Activated gamma-delta T cell (primary cell): ENCODE measurements at regions not wholly inside any gene's neighbourhood (a gene's known extent, or its start where the extent isn't known, plus 50 kb on each side); places are given as distances from the start of the nearest gene placed in this dataset.
"Not testable (repeated sequence)": the region's sequence is repeated elsewhere in the genome, so short reads cannot be mapped to it uniquely, and the experiment has no call there.

ENCODE experiments used
- DNase-seq: peaks from one replicate; lab custom pipeline; 2025; lab: John Stamatoyannopoulos, UW

DNA sequence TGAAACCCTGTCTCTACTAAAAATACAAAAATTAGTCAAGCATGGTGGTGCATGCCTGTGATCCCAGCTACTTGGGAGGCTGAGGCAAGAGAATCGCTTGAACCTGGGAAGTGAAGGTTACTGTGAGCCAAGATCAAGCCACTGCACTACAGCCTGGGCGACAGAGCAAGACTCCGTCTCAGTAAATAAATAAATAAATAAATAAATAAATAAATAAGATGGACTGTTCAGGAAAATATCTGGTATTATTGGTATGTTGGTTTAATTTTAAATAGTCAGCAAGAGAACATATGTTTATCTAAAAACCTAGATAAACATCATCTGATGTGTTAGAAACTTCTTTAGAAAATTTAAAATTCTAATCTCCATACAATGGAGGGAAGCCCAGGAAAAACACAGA is 431.6 kb upstream of the AKR1E2 start:
- DNase-seq: not testable (repeated sequence)

DNA sequence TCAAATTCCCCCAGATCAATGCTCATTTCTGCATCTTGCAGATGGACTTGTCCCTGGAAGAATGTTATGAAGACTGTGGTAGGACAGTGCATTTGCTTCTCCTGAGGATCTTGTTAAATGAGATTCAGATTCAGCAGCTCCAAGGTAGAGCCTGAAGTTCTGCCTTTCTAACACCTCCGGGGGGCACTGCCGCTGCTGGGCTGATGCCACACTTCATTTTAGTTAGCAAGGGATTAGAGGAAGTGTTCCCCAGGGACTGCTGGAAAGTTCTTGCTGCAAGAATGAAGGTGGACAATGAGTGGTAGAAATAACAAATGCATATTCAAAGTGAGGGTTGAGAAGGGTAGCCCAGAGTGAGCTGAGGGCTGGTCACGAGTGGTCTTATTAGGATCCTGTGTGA is 434.3 kb upstream of the AKR1E2 start:
- no peak for DNase-seq

DNA sequence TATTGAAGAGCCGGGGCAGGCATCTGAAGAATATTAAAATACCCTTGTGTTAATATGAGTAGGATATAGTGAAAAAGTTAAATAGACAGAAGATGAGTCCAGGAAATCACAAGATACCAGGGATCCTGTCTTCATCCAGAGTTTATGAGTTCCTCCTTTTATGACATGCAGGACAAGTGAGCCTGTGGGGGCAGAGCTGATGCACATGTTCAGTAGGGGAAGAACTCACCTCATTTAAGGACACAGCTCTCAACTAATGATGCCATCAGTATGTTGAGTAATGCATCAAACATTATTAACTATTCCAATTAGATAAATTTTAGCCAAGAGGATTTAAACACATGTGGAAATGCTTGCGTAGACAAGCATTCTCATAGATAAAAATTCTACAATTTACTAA is 435.8 kb upstream of the AKR1E2 start:
- no peak for DNase-seq

DNA sequence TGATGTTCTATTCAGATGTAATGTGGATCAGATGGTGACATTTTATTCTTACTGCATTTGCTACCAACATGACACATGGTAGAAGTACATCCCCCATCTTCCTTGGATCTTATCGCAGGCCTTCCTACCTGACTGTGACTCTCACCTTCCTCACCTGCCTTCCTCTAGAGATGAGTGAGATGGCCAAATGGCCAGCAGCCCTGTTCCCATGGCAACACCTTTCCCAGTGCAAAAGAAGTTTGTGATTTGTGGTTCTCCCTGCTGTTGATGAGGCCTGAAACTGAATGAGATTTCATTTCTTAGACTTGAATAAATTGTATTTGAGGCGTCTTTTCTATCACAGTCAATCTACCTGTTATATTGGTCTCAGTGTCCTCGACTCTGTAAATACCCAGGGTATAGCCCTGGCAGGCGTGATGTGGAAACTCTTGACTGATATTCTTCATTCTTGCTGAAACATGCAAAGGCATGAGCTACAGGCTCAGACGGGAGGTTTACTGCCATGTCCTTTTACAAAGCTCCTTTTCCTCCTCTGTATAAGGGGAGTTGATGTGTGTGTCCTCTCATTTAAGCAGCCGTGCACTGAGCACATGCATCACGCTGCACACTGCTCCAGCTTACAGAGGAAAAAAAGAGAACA is 440.7 kb upstream of the AKR1E2 start:
- DNase-seq: no peak

DNA sequence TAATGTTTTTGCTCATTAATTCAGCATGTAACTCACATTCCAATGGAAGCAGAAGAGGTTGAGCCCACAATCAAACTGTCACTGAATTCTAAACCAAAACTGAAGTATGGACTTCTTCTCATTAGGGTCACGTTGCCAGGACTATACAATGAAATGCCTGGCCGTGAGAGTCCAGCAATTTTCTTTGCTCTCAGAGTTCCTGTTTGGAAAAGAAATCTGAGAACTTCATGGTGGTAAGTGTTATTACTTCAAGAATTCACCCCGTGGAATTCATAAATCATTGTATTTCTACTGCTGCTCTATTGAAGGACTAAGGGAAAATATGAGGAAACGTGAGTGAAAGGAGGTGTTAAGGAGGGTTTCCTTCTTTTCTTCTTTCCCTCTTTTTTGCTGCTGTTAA is 441.8 kb upstream of the AKR1E2 start:
- DNase-seq: no peak

DNA sequence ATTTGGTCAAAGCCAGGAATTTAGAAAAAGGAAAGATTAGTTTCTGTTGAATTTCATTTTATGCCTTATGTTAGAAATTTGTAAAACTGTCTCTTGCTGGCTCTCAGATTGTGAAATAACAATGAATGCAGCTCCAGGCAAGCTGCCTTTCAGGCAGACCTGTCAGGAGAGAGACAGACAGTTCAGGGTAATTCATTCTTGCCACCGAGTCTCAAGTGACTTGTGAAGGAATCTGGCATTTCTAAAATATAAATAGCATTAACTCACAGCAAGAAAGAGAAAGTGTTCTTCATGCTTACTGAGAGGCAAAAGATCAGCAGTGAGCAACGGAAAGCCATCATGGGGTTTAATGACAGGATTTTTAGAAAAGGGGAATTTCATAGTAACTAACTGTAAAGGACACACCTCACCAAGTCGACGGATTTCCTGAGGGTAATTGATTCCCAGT is 442.3 kb upstream of the AKR1E2 start:
- DNase-seq: no peak

DNA sequence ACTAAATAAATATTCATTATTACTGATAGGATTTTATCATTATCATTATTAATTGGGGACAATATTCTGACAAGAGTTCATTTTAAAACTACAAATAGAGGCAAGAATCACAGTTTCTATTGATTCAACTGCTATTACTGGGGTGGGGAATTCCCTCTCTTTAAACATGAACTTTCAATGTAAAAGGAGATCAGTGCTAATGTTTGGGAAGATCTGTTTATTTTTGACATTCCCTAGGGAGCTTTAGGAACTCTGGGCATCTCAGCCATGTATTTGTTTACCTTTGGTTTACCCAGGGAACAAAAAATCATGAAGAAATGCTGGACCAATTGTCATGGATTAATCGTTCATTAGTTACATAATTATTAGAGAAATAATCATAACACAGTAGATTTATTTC is 443.2 kb upstream of the AKR1E2 start:
- DNase-seq: no peak

DNA sequence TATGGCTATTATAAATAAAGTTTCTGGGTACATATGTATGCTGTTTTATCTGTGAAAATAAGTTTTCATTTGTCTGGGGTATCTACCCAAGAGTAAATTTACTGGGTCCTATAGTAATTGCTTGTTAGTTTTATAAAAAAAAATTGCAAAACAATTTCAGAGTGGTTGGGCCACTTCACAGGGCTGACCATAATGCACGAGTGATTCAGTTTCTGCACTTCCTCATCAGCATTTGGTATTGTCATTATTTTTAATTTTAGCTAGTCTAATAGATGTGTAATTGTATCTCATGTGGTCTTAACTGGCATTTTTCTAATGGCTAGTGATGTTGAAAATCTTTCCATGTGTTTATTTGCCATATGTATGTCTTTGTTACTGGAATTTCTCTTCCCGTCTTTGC is 452.4 kb upstream of the AKR1E2 start:
- no peak for DNase-seq

DNA sequence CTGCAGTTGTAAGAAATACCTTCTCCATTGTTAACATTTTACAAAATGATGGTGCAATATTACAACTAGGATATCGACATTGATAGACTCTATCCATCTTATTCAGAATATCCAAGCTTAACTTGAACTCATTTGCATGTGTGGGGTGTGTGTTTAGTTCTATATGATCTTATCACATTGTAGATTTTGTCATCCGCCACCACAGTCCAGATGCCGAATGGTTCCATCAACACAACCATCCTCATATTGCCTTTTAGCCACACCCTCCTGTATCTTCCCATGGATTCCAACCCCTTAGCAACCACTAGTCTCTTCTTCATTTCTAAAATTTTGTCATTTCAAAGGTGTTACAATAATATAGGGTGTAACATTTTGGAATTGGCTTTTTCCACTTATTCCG is 452.9 kb upstream of the AKR1E2 start:
- no peak for DNase-seq

DNA sequence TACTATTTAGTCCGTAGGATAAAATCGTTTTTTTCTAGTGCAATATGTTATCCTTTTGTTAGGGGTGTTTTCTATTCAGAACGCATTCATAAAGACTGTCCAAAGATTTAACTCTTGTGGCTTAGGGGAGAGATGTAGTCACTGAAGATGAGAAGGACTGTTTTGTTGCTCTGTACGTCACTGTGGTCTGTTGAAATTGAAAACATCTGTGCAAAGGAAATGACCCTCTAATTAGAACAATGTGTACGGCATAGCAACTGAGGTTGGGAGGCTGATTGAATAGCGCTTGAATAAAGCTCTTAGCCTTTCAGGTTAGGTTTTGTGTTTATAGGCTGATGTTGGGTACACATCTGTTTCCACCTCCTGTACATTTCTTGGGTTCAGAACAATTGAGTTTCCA is 453.4 kb upstream of the AKR1E2 start:
- no peak for DNase-seq

DNA sequence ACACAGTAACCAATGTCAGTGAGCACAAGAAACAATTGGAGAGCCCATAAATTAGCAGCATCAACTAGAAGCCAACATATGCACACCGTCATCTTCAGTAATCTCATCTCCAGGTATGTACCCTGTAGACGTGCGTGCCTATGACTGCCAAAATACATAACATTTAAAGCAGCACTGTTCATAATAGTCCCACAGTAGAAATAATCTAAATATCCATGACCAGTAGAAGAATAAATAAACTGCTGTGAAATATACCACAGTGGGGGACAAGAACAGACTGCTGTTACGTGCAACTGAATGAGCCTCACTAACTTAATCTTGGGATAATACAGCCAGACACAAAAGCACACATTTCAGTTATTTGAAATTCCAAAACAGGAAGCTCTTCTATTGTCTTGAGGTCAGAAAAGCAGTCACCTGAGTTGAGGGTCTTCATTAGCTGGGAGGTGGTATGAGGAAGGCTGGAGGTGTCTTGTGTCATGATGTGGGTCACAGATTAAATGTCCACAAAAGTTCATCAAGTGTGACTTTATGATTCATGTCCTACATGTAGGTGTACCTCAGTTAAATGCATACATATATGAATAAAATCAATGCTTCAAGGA is 454.2 kb upstream of the AKR1E2 start:
- DNase-seq: no peak

DNA sequence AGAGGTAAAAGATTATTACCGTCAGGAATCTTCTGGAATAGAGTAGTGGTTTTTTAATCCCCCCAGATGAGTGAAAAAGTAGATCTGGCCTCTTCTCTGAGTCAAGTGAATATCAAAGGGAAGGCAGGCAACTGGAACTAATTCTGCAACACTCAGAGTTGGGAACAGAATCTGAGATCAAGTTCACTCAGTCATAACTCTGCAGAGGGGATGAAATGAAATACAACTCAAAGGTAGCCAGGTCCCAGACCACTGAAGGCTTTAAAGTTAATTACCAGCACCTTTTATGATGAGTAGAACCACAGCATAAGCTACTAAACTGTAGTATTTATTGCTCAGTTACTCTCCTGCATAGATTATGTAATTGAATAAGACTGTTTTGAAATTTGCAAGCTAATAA is 455.6 kb upstream of the AKR1E2 start:
- DNase-seq: no peak

DNA sequence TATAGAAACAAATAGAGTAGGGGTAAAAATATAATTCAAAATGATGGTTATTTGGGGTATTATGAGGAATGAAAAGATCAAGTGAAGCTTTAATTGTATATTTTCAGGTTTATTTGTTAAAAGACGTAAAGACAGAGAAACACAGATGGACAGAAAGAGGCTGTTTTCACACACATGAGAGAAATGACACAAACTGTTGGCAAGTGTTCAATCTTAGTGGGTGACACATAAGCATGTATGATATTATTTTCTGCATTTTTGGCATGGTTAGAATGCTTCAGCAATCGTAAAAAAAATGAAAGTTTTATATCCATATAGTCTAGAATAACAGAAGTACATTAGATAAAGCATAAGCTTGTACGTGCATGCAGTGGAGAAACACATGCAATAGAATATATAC is 464.4 kb upstream of the AKR1E2 start:
- no peak for DNase-seq

DNA sequence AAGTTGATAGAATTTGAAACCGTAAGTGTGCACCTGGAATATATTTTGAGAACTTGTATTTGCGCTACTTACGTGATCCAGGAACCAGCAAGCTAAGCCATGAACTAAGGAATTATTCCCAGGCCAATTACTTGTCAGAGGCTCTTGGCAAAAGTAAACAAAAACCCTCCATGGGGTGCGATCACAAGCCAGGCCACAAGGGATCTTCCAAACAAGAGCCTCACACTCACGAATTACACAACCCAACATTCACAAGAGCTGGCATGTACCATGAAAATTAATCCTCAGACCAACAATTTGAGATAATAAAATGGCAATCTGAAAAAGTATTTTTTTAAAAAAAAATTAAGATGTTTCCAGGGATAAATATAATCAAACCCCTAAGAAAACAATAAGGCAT is 467.0 kb upstream of the AKR1E2 start:
- DNase-seq: no peak

DNA sequence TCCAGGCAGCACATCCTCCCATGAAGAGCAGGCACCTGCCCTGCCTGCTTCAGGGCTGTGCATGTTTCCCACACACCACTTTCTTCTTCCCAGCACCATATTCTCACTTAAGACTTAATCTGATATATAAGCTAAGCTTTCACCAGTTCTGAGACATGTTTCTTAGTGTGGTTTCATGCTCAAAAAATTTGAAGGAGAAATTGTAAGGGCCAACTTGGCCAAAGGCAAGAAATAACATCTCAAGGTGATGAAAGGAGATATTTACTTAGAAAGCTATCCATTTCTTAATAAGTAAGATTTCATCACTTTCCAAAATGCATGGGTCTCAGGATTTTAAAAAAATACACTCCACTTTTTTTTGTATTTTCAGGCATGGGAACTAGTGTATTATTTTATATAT is 468.1 kb upstream of the AKR1E2 start:
- no peak for DNase-seq

DNA sequence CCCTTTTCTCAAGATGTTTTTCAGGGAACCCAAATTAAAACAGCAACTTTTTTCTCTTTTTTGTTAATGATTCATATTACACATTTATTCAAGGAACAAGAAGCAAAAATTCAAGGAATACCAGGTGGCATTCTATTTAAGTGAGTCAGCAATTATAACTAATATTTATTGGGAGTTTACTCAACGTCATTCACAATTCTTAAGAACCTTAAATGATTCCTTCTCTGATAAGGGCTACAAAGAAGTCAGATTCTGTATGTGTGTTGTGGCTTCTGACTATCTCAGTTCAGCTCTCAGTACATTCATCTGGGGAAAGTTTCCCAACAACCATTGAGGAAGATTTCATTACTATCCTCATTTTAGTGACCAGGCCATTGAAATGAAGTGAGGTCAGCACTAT is 470.7 kb upstream of the AKR1E2 start:
- no peak for DNase-seq

DNA sequence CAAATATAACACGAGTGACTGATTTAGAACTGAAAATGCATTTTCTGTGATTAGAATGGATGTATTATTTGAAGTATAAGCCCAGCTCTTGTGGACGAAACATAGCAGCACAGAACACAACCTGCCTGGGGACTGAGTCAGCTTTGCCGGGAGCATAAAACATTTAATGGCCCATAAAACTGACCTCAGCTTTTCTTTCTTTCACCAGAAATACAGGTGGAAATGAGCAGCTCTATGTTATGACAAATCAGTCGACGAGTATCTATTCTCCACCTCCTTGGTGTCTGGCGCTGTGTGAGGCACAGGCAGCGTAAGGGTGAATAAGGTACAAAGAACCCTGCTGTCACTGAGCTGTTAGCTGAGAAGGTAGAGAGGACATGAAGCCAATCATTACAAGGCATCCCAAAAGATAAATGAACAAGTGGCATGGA is 471.6 kb upstream of the AKR1E2 start:
- DNase-seq: no peak

DNA sequence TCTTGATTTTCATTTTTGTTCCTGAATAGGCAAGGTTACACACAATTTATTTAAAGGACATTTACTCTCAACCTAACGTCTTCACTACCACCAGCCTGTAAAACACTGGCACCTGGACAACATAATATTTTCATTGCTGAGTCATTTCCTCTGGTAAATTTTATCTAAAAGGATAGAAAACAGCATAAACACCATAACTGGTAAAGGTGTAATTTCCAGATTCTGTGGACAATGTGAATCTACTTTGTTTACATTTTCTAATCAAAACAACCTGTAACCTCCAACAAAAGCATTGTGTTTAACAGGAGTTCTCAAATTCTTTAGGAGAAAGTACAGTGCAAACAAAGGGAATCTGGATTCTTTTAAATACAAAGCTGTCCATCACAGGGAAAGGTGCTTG is 472.0 kb upstream of the AKR1E2 start:
- no peak for DNase-seq

DNA sequence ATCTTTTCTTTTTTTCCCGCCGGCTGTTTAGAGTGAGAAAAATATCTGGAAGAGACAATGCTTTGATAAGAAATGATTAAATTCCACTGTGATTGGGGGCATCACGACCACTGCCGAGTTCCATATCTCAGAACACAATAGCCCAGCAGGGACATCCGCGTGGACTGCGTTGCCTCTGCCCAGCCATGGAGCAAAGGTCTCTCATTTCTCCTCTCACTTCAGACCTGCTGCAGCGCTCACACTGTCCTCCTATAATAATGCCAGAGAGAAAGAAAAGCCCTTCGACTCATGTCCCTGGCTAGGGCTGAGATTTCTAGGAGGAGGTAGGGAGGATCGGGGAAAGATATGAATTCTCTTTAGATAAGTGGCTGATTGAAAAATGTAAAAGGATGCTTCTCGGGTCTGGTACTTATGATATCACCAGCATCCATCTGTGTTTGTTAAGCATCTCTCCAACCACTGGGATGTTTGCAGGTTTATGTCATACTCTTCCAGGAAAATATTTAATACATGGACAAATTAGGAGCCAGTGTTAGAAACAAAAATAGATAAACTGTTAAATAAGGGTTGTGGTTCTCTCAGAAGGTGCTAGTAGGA is 472.9 kb upstream of the AKR1E2 start:
- DNase-seq: no peak

DNA sequence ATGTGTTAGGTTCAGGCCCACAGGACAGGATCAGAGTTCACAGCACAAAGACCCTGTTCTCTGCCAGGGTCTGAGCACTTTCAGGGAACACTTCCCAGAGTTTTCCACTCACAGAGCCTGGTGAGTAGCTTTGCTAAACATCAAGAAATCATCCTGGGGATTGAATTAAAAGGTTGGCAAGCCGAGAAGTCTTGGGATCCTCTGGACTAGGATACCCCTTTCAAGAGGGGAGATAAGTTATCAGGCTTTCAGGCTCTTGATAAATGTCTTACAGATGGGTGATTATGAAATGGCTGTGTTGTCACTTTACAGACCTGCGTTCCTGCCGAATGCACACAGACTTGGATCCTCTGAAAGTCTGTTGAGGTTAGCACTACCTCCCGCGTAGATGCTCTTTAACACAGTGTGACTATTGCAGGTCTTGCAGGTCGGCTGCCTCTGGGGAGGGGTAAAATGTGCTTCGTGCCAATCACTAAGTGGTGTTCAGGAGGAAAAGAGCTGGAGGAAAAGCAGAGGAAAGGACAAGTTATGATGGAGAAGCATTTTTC is 473.5 kb upstream of the AKR1E2 start:
- no peak for DNase-seq

DNA sequence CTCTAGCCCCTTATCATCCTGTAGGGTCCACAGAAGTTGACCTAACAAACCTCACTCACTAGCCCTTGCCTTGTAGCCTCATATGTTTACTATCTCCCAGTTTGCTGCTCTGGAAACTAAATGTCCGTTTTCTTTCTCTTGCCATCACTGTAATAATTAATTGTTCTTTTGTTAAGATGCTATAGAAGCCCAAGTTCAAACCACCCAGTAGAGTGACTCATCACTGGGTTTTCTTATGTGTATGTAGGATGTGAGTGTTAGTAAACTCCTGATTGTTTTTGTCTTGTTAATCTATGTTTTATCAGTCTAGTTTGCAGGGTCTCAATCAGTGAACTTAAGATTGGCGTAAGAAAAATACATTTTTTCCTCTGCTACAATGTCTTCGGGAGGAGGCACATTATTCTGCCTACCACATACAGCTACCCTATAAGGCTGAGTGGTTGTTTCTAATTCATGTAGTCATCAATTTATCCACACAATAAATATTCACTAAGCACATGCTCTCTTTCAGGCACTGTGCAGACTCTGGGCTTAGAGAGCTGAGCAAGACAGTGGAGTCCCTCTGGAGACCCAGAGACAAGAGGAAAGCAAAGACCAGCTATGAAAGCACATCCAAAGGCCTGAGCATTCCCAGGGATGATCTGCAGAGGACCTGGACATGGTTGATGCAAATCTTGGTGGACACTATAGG is 474.1 kb upstream of the AKR1E2 start:
- DNase-seq: no peak

DNA sequence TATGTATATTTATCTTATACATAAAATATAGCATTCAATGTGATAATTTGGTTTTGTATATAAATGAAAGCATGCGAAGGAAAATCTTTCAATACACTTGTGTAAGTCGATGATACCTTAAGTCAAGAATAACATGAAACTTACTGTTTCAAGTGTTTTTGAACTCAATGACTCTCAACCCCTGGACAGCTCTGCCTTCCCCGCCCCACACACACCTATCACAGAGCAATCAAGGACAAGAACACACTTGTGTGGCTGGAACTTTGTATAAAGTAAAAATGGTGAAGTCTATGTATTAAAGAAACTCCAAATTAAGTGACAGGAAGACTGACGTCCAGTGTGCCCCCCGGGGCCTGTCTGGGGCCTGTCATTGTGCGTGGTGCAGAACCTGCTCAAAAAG is 478.6 kb upstream of the AKR1E2 start:
- no peak for DNase-seq
